GM08714 (cell line): ENCODE measurements at regions not wholly inside any gene's neighbourhood (a gene's known extent, or its start where the extent isn't known, plus 50 kb on each side); places are given as distances from the start of the nearest gene placed in this dataset.

Experiments used
- H3K4me3 ChIP-seq: fragments of 200-500 bp; sonication (Bioruptor generic); 2 replicates; pipeline ENCODE4 v1.5.1; 2014; ENCODE audit warnings: mild to moderate bottlenecking, low read length, inconsistent platforms
- ZNF274 ChIP-seq: IDR thresholded peaks from 2 replicates; pipeline ENCODE4 v1.6.1; 2012; ENCODE audit warnings: mild to moderate bottlenecking, low read depth, low read length

DNA sequence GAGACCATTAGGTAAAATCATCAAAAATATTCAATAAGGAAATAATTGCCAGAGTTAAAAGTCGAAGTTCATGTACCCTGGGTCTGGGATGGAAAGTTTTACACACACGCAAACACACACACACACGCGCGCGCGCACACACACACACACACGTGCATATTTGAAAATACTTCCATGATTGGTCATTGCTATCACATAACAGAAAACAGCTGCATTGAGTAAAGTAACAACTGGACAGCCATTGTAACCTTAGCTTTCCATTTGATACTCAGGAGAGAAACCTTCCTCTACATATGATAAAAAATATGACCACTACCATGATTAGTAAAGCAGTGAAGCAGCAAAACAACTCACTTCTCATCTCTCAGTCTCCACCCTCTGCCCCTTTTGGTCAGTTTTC, 490.0 kb upstream of the SGCG start:
- no peak overlapping the region for H3K4me3 ChIP-seq
- no peak for TF ChIP-seq ZNF274

DNA sequence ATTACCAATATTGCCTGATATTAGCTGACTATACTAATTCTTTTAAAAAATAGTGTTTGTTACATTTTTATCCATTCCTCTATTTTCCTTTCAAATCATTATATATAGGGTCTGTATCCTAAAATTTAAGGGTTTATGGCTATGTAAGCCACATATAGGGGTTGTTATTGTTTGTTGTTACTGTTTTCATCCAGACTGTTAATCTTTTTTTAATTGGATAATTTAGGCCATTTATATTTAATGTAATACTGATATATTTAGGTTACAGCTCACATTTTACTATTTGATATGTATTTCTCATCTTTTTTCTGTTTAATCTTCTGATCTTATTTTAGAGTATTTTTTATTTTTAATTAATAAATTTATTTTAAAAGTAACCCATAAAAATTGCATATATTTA, 487.1 kb upstream of the SGCG start:
- H3K4me3 ChIP-seq = no peak overlapping the region
- TF ChIP-seq ZNF274 = no peak

DNA sequence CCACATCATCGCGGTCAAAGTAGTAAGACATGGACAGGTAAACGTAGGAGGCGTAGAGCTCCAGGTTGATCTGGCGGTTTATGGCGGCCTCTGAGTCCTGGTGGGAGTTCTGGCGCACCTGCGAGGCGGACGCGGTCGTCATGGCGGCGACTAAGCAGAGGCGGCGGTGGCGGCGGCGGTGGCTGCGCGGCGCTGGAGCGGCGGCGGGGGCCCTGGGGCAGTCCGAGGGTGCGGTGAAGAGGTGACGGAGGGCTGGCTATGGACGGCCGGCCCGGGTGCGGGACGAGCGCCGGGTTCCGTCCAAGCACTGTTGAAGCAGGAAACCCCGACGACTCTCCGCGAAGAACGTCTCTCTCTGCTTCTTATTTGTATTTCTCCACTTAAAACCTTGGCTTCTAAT, 484.3 kb upstream of the SGCG start:
- H3K4me3 ChIP-seq = no peak overlapping the region
- no peak for TF ChIP-seq ZNF274

DNA sequence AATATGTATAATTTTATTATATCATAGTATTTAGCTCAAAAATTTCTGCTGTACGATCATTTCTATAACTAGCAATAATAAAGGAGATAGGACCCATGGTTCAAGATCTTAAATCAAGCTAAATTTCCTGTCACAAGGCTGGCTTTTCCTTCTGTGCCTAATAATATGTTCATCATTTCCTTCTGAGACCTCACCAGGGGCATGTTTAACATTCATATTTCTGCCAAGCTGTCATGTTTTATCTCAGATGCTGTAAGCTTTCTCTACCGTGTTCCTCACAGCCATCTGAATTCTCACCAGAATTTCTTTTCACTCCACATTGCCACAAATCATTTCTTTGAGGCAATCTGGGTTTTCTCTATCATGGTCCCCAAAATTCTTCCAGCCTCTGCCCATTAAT, 482.3 kb upstream of the SGCG start:
- TF ChIP-seq ZNF274 = no peak
- H3K4me3 ChIP-seq = no peak overlapping the region

DNA sequence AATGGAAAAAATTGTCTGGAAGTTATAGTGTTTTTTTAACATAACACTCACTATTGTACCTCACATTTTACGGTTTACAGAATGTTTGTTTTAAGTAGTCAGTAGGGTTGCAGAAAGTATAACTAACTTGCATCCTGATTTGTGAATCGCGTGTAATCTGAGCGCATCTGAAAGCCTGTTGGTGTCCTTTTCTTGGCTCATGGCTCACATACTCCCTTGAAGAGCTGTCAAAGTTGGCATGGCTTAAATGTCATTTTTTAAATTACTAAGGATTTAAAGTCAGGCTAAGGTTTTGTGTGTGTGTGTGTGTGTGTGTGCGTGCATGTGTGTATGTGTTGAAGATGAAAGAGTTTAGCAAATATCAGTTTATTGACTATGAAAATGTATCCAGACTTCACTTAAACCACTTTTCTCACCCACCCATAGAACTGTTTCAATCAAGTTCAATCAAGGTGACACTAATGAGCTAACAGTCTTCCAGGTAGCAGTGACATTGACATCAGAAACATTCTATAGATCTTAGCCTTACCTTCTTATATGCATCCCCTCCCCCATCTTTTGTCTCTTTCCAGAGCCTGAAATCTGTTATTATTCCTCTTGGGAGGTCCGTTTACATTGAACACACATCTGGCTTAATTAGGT, 480.4 kb upstream of the SGCG start:
- TF ChIP-seq ZNF274 = no peak
- H3K4me3 ChIP-seq = no peak overlapping the region

DNA sequence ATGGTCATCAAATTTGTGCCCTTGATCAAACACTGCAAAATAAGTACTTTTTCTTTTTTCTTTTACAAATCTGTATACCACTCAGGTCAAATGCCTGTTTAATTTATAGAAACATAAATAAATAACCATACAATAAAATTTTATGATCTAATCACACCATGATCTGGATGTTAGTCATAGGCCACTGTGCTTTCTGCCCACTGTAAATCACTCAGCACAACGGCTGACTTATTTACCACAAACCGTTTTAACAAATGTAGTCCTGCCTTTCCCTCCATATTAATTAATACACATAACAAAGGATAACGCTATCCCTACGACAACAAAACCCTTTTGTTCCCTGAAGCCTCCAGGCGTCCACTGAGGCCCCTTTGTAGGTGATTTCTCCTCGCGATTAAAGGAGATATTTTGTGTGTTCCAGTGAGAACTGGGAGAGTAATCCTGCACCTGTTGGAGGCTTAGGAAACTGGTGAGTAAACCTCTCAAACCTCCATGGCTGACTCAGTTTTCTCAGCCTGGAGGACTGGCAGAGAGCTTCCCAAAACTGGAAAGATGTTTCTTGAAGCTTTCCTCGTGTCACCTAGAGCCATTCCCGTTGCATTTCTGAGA, 477.1 kb upstream of the SGCG start:
- no peak for TF ChIP-seq ZNF274
- no peak overlapping the region for H3K4me3 ChIP-seq

DNA sequence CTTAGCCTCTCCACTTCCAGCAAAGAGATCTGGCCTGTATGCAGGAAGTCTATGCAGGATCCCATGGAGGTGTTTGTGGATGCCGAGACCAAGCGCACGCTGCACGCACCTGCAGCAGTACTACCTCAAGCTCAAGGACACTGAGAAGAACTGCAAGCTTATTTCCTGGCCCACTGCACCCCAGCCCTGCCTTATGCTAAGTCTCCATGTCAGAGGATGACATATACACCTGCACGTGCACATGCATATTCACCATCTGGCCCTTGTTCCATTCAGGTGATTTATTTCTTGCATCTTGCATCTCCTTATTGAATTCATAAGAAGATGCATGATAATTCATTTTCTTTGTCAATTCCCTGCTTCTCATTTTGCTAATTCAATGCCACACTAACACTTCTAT, 472.8 kb upstream of the SGCG start:
- no peak for TF ChIP-seq ZNF274
- no peak overlapping the region for H3K4me3 ChIP-seq

DNA sequence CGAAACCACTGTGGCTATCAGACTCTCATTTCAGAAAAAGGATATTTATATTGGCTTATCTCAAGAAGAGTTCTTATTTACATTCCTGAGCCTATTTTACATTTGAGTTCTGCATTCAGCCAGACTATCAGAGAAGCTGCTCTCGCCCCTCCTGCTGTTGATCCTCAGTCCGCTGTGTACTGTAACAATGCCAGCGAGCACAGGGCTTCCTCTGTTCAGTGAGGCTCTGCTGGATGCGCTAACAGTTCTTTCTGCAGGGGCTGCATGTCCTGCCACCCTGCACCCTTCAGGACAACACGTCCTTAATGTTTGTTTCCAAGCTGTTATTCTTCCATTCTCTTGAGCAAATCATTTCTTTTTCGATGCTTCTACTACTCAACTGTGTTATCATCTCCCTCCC, 463.7 kb upstream of the SGCG start:
- no peak for TF ChIP-seq ZNF274
- H3K4me3 ChIP-seq = no peak overlapping the region

DNA sequence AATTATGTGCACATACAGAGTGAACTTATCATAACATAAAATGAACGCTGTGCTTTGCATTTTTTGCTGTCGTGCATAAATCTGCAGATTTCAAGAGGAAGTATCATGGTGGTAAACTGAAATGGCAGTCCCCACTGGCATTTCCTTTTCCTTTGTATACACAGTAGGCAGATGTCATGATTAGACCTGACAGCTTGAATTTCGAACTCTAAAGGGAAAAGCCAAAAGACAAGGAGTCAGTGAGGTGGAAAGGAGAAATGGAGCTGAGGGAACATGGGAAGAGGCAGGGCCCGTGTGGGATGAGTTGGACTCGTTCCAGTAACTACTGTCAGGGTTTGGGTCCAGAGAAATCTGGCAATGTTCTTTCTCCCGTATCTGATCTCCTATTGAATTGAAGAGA, 454.1 kb upstream of the SGCG start:
- no peak for TF ChIP-seq ZNF274
- no peak overlapping the region for H3K4me3 ChIP-seq

DNA sequence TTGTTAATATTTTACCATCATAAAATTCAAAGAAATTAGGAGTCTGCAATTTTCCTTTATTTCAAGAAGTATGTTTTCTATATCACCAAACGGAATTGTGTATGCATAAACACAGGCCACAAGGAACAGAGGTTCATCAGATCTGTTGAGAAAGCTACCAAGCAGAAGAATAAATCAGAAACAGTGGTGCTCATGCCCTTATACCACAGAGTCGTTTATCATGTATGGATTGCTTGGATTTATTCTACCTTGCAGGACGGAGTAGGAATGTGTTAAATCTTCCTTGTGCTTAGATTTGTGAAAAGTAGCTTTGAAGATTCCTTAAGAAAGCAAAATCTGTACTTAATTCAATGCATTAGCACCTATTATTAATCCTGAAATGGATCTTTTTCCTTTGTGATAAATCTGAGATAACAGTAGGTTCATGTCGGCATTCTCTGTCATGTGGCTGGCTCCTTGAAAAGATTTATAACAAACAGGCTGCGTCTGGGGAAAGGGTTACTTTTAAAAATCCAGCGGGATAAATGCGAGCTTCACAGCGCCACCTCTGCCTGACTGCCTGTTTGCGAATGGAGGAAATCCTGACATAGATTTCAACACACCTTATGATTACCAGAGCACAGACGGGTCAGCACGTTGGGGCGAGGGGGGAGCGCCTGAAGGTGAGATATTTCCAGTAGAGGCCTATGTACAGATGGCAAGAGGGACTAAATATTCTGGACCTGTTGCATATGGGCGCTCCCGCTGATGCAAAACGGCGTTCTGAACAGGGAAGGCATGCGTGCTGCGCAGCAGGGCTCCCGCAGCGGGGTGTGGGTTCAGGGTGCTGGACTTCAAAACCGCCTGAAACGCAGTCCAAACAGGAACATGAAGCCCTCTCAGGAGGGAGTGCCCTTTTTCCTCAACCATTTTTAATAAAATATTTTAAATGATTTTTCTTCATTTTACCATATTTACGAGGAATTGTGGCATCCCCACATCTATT, 445.5 kb upstream of the SGCG start:
- no peak for TF ChIP-seq ZNF274
- H3K4me3 ChIP-seq = no peak overlapping the region

DNA sequence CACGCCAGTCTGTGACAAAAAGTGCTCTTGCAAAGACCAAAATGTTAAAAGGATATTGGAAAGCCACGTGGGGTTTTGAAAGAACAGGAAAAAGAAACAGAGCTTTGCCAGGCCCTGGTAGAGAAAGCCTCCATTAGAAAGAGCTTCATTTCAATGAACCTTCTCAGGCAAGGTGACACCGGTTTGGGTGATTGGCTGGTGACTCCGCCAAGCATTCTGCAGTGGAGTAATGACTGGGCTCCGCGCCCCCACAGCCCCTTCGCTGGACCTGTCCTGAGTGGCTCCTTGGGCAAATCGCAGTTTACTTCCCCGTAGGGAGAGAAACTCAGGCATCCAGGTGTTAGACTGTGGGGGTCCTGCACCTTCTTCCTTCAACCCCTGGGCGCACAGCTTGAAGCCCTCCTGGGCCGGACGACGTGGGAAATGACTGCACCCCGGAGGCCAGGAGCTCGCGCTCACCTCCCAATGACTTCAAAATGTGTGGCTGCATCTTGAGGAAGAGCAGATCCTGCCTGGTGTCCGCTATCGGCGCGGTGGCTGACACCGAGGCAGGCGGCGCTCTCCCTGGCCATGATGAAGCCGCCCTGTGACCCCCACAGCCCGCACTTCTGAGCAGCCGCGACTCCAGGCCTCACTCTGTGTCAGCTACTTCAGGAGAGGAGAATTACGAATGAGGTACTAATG, 444.6 kb upstream of the SGCG start:
- no peak for TF ChIP-seq ZNF274

DNA sequence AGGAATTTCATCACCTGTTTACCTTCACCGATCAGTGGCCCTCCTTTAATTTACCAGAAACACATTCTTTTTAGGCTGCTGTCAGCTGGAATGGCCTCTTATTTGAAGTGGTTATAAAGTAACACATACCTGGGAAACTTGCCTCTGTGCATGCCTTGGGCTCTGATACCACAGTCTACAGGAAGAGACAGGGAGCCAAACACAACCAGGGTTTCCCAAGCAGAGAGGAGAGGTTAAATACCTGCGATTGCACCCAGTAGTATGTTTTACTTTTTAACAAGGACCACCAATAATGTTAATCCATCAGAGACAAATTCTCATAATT, 444.0 kb upstream of the SGCG start:
- no peak overlapping the region for H3K4me3 ChIP-seq
- no peak for TF ChIP-seq ZNF274

More for the DNA sequence above, 444.6 kb upstream of the SGCG start:
- H3K4me3 ChIP-seq = no peak overlapping the region

DNA sequence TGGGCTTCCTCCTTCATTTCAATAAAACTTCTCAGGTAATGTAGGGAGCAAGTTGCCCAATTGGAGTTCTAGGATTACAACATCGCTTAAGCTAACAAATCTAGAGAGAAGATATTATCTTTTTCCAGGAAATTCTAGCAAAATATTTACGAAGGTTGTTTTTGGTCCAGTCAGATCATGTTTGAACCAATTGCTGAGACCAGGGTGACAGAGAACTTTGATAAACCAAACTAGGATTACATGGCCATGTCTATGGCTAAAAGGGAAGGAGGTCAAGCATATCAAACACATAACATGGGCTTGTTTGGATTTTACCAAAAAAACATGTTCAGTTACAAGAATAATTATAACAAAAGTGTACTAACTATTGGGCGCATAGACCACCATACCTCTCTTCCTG, 442.4 kb upstream of the SGCG start:
- TF ChIP-seq ZNF274 = no peak
- H3K4me3 ChIP-seq = no peak overlapping the region

DNA sequence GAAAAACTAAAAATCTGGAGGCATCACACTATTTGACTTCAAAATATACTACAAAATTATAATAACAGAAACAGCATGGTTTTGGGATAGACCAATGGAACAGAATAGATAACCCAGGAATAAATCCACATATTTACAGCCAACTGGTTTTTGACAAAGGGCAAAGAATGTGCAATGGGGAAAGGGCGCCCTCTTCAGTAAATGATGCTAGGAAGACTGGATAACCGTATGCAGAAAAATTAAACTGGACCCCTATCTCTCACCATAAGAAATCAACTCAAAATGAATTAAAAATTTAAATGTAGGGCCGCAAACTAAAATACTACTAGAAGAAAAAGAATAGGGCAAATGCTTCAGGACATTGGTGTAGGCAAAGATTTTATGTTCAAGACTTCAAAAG, 440.5 kb upstream of the SGCG start:
- H3K4me3 ChIP-seq = no peak overlapping the region
- TF ChIP-seq ZNF274 = no peak
